Osteocyte (in vitro differentiated cells): ENCODE measurements at regions not wholly inside any gene's neighbourhood (a gene's known extent, or its start where the extent isn't known, plus 50 kb on each side); places are given as distances from the start of the nearest gene placed in this dataset.

Experiments used
- DNase-seq: peaks from one replicate; pipeline ENCODE4 v3.0.0; 2021; ENCODE audit warnings: mixed read lengths; ENCODE audit not compliant: unreplicated experiment; ENCODE audit errors: extremely low spot score
- H3K27ac Mint-ChIP-seq: one replicate; pipeline ENCODE4 v1.8.0; 2021; ENCODE audit warnings: mild to moderate bottlenecking, mixed read lengths; ENCODE audit not compliant: unreplicated experiment
- H3K27me3 Mint-ChIP-seq: one replicate; pipeline ENCODE4 v1.8.0; 2021; ENCODE audit warnings: mixed read lengths; ENCODE audit not compliant: unreplicated experiment
- H3K36me3 Mint-ChIP-seq: one replicate; pipeline ENCODE4 v1.8.0; 2021; ENCODE audit warnings: mixed read lengths; ENCODE audit not compliant: unreplicated experiment
- H3K4me1 Mint-ChIP-seq: one replicate; pipeline ENCODE4 v1.8.0; 2021; ENCODE audit warnings: mixed read lengths; ENCODE audit not compliant: unreplicated experiment
- H3K4me3 Mint-ChIP-seq: one replicate; pipeline ENCODE4 v1.8.0; 2021; ENCODE audit warnings: mild to moderate bottlenecking, moderate library complexity, mixed read lengths; ENCODE audit not compliant: unreplicated experiment
- H3K9me3 Mint-ChIP-seq: one replicate; pipeline ENCODE4 v1.8.0; 2021; ENCODE audit warnings: mixed read lengths; ENCODE audit not compliant: unreplicated experiment
- CTCF ChIP-seq: fragments of 200-600 bp; sonication (generic); IDR thresholded peaks from 2 replicates; pipeline ENCODE4 v1.5.0; 2021; ENCODE audit warnings: antibody characterized with exemption, mild to moderate bottlenecking, moderate library complexity

GRCh38 chr1:5504364-5504740, 487.9 kb downstream of the NPHP4 start:
- Mint-ChIP-seq H3K9me3 (peaks cover 4% of the 10 kb centered on the region), H3K36me3 (no peaks in the 10 kb centered on the region), H3K27ac (no peak overlapping the region), H3K27me3 (no peaks in the 10 kb centered on the region), H3K4me1 (no peaks in the 10 kb centered on the region), H3K4me3 (no peak overlapping the region)
- no peak for DNase-seq
- no peak for TF ChIP-seq CTCF

GRCh38 chr1:5503556-5504363, 488.5 kb downstream of the NPHP4 start:
- H3K27ac Mint-ChIP-seq, result no peak overlapping the region
- H3K27me3 Mint-ChIP-seq, result no peaks in the 10 kb centered on the region

GRCh38 chr1:5502311-5503194, 489.7 kb downstream of the NPHP4 start:
- no peaks in the 10 kb centered on the region for H3K36me3 Mint-ChIP-seq
- H3K4me3 Mint-ChIP-seq, result no peak overlapping the region
- H3K9me3 Mint-ChIP-seq, result peaks cover 10% of the 10 kb centered on the region
- no peak overlapping the region for H3K27ac Mint-ChIP-seq
- H3K27me3 Mint-ChIP-seq, result no peaks in the 10 kb centered on the region
- no peak for DNase-seq
- no peak for TF ChIP-seq CTCF
- no peaks in the 10 kb centered on the region for H3K4me1 Mint-ChIP-seq

More at GRCh38 chr1:5503556-5504363, 488.5 kb downstream of the NPHP4 start:
- no peaks in the 10 kb centered on the region for H3K4me1 Mint-ChIP-seq
- H3K36me3 Mint-ChIP-seq, result no peaks in the 10 kb centered on the region
- DNase-seq, result no peak
- no peak overlapping the region for H3K4me3 Mint-ChIP-seq
- TF ChIP-seq CTCF, result no peak
- peaks cover 10% of the 10 kb centered on the region for H3K9me3 Mint-ChIP-seq

- no peaks in the 10 kb centered on the region for H3K27me3 Mint-ChIP-seq
- TF ChIP-seq CTCF, result no peak
- H3K4me3 Mint-ChIP-seq, result no peak overlapping the region
- H3K27ac Mint-ChIP-seq, result no peak overlapping the region
- no peaks in the 10 kb centered on the region for H3K4me1 Mint-ChIP-seq
- no peaks in the 10 kb centered on the region for H3K36me3 Mint-ChIP-seq
- DNase-seq, result no peak
- H3K9me3 Mint-ChIP-seq, result peaks cover 10% of the 10 kb centered on the region
Measured at GRCh38 chr1:5501206-5501930, 490.9 kb downstream of the NPHP4 start.
